ENCODE measurements at regions not wholly inside any gene's neighbourhood (a gene's known extent, or its start where the extent isn't known, plus 50 kb on each side); places are given as distances from the start of the nearest gene placed in this dataset.

DNA sequence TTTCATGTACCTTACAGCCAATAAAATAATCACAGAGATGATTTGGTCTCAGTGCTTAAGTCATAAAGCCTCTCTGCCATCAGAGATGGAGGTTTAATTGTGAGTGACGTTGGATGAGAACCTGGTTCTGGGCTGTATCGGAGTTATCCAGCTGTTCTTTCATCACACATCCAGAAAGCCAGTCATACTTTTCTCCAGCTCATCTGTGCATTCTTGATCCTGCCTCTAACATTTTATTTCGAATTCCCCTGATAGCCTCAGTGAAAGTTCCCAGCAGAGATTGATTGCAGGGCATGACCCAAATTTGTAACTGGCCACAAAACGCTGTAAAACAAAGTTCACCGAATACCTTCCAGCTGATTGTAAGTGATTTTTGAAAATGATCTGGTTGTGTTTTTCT, 212.6 kb upstream of the HABP2 start:
- TF ChIP-seq, protein P1, sequence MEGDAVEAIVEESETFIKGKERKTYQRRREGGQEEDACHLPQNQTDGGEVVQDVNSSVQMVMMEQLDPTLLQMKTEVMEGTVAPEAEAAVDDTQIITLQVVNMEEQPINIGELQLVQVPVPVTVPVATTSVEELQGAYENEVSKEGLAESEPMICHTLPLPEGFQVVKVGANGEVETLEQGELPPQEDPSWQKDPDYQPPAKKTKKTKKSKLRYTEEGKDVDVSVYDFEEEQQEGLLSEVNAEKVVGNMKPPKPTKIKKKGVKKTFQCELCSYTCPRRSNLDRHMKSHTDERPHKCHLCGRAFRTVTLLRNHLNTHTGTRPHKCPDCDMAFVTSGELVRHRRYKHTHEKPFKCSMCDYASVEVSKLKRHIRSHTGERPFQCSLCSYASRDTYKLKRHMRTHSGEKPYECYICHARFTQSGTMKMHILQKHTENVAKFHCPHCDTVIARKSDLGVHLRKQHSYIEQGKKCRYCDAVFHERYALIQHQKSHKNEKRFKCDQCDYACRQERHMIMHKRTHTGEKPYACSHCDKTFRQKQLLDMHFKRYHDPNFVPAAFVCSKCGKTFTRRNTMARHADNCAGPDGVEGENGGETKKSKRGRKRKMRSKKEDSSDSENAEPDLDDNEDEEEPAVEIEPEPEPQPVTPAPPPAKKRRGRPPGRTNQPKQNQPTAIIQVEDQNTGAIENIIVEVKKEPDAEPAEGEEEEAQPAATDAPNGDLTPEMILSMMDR (IDR thresholded peaks at IDR 0.05) = no peak
- no peak for TF ChIP-seq POLR2A (IDR thresholded peaks at IDR 0.05)

Measured in right lobe of liver (tissue), 4 donors.